DND-41 (cell line): ENCODE measurements at regions not wholly inside any gene's neighbourhood (a gene's known extent, or its start where the extent isn't known, plus 50 kb on each side); places are given as distances from the start of the nearest gene placed in this dataset.
A peak's percentile ranks its signal among the peaks of the same experiment; 100 is the strongest.

ENCODE experiments used
- ATAC-seq: fragments of 200-7000 bp; cut with Tn5 transposase; 3 replicates; pipeline ENCODE4 v1.9.1; 2021; ENCODE audit warnings: low read depth; ENCODE audit not compliant: insufficient read depth
- DNase-seq: peaks from one replicate; pipeline ENCODE4 v3.0.0-alpha.2; 2020
- H2AFZ ChIP-seq: 2 replicates; pipeline ENCODE4 v1.6.0; 2012; ENCODE audit warnings: low read depth, low read length
- H3K27ac ChIP-seq: 2 replicates; pipeline ENCODE4 v1.5.1; 2012; ENCODE audit warnings: low read length, inconsistent platforms
- H3K27me3 ChIP-seq: fragments of 200-600 bp; sonication (generic); 2 replicates; pipeline ENCODE4 v1.6.0; 2012; ENCODE audit warnings: low read length, mild to moderate bottlenecking, inconsistent platforms; ENCODE audit not compliant: insufficient read depth, poor library complexity
- H3K36me3 ChIP-seq: 2 replicates; pipeline ENCODE4 v1.5.1; 2012; ENCODE audit warnings: low read length, inconsistent platforms; ENCODE audit not compliant: insufficient read depth
- H3K4me1 ChIP-seq: 2 replicates; pipeline ENCODE4 v1.5.1; 2012; ENCODE audit warnings: mild to moderate bottlenecking, low read length; ENCODE audit not compliant: insufficient read depth
- H3K4me2 ChIP-seq: 2 replicates; pipeline ENCODE4 v1.6.0; 2012; ENCODE audit warnings: mild to moderate bottlenecking, moderate library complexity, low read length, inconsistent platforms; ENCODE audit not compliant: insufficient read depth
- H3K4me3 ChIP-seq, 2 experiments: fragments of 200-600 bp in 1 of 2; shearing (Covaris generic) in 1 of 2; 2 replicates each; pipeline ENCODE4 v1.5.1; 2012 to 2016; ENCODE audit warnings: inconsistent platforms in 2 of 2, low read length in 2 of 2, mild to moderate bottlenecking in 2 of 2, low read depth in 1 of 2, moderate library complexity in 1 of 2
- H3K79me2 ChIP-seq: 2 replicates; pipeline ENCODE4 v1.6.0; 2012; ENCODE audit warnings: low read length, inconsistent platforms; ENCODE audit not compliant: insufficient read depth
- H3K9ac ChIP-seq: 2 replicates; pipeline ENCODE4 v1.6.0; 2012; ENCODE audit warnings: low read depth, mild to moderate bottlenecking, inconsistent platforms, low read length, moderate library complexity
- H3K9me3 ChIP-seq: 2 replicates; pipeline ENCODE4 v1.5.1; 2012; ENCODE audit warnings: low read length, moderate library complexity, mild to moderate bottlenecking, inconsistent platforms; ENCODE audit not compliant: insufficient read depth, severe bottlenecking
- H4K20me1 ChIP-seq: 2 replicates; pipeline ENCODE4 v1.6.0; 2012; ENCODE audit warnings: low read length; ENCODE audit not compliant: insufficient read depth
- EZH2 ChIP-seq: IDR thresholded peaks from 3 replicates; pipeline ENCODE4 v1.6.1; 2012; ENCODE audit warnings: borderline replicate concordance, low read depth, mild to moderate bottlenecking, moderate library complexity, low read length, inconsistent platforms; ENCODE audit not compliant: severe bottlenecking
- TF ChIP-seq, protein P1 (sequence below): IDR thresholded peaks from 2 replicates; pipeline ENCODE4 v1.5.1; 2012; ENCODE audit warnings: borderline replicate concordance, low read length, moderate library complexity, mild to moderate bottlenecking; ENCODE audit not compliant: poor library complexity, severe bottlenecking; ENCODE audit errors: extremely low read depth

DNA sequence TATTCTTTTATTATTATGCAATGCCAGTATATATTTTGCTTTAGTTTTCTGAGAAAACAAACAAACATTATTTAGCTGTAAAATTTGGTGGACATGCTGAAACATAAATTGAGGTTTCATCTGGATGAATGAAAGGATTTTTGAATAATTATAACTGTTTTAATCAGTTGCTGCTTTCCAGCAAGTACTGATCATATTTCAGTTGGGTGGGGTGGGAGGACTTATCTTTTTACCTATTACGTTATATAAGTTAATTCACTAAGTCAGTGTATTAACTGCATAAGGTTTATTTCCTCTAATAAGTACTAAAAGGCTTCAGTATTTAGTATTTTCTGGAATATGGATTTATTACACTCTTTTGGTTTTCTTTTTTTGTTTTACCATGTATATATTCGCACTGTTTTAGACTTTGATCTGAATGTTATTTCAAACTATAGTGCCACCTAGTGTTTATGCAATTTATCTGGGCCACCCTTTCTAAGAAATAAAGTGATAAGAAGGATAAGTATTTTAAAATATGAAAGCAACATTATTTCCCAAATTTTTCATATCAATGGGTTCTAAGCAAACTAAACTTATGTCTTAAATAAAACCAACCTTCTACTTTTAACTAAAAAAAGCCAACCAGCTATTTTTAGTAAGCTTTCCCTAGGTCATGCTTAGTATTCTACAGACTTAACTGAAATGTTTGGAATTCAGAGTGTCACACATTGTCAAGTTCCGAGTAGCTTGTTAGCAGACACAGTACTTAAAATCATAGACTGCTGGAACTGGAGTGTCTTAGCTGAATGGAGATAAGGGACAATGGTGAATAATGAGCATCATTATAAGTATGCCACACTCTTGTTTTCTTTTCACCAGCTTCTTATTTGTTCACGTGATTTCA, 105.4 kb upstream of the MCHR2 start:
- 0 out of 2 replicates have a peak, but pooled peaks cover 4% of the 10 kb centered on the region for H3K4me1 ChIP-seq
- no peak overlapping the region for H3K4me3 ChIP-seq
- DNase-seq: no peak
- H3K36me3 ChIP-seq: no peaks in the 10 kb centered on the region
- no peaks in the 10 kb centered on the region for H3K79me2 ChIP-seq
- no peaks in the 10 kb centered on the region for H4K20me1 ChIP-seq
- H3K27ac ChIP-seq: no peak overlapping the region
- no peak overlapping the region for H2AFZ ChIP-seq
- no peak overlapping the region for H3K9ac ChIP-seq
- H3K4me2 ChIP-seq: no peak overlapping the region
- no peak for TF ChIP-seq EZH2
- TF ChIP-seq, protein P1, sequence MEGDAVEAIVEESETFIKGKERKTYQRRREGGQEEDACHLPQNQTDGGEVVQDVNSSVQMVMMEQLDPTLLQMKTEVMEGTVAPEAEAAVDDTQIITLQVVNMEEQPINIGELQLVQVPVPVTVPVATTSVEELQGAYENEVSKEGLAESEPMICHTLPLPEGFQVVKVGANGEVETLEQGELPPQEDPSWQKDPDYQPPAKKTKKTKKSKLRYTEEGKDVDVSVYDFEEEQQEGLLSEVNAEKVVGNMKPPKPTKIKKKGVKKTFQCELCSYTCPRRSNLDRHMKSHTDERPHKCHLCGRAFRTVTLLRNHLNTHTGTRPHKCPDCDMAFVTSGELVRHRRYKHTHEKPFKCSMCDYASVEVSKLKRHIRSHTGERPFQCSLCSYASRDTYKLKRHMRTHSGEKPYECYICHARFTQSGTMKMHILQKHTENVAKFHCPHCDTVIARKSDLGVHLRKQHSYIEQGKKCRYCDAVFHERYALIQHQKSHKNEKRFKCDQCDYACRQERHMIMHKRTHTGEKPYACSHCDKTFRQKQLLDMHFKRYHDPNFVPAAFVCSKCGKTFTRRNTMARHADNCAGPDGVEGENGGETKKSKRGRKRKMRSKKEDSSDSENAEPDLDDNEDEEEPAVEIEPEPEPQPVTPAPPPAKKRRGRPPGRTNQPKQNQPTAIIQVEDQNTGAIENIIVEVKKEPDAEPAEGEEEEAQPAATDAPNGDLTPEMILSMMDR: peak; percentile 77
- H3K9me3 ChIP-seq: no peaks in the 10 kb centered on the region
- H3K27me3 ChIP-seq: no peaks in the 10 kb centered on the region
- ATAC-seq: peak; percentile 65; the same call in 2 of the 3 replicates

DNA sequence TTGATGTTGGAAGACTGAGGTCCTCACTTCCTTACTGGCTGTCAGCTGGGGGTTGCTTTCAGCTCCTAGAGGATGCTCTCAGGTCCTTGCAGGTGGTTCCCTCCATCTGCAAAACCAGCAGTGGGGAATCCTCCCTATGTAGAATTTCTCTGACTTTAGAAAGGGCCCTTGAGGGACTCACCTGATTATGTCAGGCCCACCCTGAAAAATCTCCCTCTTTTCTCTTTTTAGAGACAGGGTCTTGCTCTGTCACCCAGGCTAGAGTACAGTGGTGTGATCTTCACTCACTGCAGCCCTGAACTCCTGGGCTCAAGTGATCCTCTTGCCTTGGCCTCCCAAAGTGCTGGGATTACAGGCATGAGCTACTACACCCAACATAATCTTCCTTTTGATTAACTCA, 102.9 kb upstream of the MCHR2 start:
- no peak overlapping the region for H3K9ac ChIP-seq
- DNase-seq (no peak), ATAC-seq (no peak)
- no peak overlapping the region for H2AFZ ChIP-seq
- H3K79me2 ChIP-seq: no peaks in the 10 kb centered on the region
- H3K27me3 ChIP-seq: no peaks in the 10 kb centered on the region
- no peaks in the 10 kb centered on the region for H4K20me1 ChIP-seq
- no peak overlapping the region for H3K4me2 ChIP-seq
- no peaks in the 10 kb centered on the region for H3K36me3 ChIP-seq
- H3K27ac ChIP-seq: no peak overlapping the region
- H3K4me1 ChIP-seq: no peaks in the 10 kb centered on the region
- TF ChIP-seq EZH2: no peak
- no peak overlapping the region for H3K4me3 ChIP-seq
- H3K9me3 ChIP-seq: no peaks in the 10 kb centered on the region

DNA sequence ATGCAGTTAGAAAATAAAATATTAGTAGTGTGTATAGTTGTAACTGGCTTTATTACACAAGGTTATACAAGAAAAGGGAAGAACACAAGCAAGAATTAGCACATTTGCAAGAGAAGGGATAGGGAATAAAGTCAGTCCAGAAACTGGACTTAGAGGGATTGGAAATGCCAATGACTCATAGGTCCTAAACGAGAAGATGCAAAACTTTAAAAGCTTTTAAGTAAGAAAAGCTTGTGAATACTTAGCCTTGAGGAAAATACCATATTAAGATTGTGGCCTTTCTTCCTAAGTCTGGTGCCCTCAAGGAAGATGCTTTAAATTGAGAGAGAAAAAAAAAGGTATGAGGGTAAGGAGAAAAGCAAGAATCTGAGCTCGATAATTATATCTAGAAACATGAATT, 102.3 kb upstream of the MCHR2 start:
- ATAC-seq (no peak), DNase-seq (no peak)
- Histone ChIP-seq H4K20me1 (no peaks in the 10 kb centered on the region), H3K79me2 (no peaks in the 10 kb centered on the region), H3K4me1 (no peaks in the 10 kb centered on the region), H3K36me3 (no peaks in the 10 kb centered on the region), H3K4me2 (no peak overlapping the region), H3K27ac (no peak overlapping the region), H3K9ac (no peak overlapping the region), H2AFZ (no peak overlapping the region), H3K9me3 (no peaks in the 10 kb centered on the region), H3K4me3 (no peak overlapping the region), H3K27me3 (no peaks in the 10 kb centered on the region)
- TF ChIP-seq, protein P1: no peak
- no peak for TF ChIP-seq EZH2

DNA sequence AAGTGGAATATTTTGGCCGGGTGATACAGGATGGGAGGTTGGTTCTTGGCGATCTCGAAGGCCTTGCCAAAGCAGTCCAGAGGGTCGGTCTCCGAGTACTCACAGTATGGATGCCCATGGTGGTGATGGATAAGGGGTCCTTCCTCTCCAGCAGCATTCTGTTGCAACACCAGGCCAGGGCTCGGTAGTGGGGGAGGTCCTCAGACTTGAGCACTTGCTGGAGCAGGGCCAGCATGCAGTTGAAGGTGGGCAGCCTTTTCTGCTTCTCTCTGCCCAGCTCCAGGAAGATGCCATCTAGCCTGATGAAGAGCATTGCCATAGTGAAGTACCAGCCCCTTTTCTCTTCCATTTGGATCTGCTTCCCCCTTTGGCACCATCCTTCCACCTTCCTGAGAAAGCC, 99.4 kb upstream of the MCHR2 start:
- no peaks in the 10 kb centered on the region for H3K36me3 ChIP-seq
- TF ChIP-seq, protein P1: no peak
- no peak for TF ChIP-seq EZH2

More for the DNA sequence above, 99.4 kb upstream of the MCHR2 start:
- Histone ChIP-seq H3K27me3 (no peaks in the 10 kb centered on the region), H3K4me1 (no peaks in the 10 kb centered on the region), H3K9ac (no peak overlapping the region), H3K4me2 (no peak overlapping the region), H3K79me2 (no peaks in the 10 kb centered on the region), H4K20me1 (no peaks in the 10 kb centered on the region), H3K27ac (no peak overlapping the region), H3K4me3 (no peak overlapping the region), H3K9me3 (no peaks in the 10 kb centered on the region), H2AFZ (no peak overlapping the region)
- no peak for DNase-seq
- ATAC-seq: no peak
